ENCODE measurements at regions not wholly inside any gene's neighbourhood (a gene's known extent, or its start where the extent isn't known, plus 50 kb on each side); places are given as distances from the start of the nearest gene placed in this dataset.

DNA sequence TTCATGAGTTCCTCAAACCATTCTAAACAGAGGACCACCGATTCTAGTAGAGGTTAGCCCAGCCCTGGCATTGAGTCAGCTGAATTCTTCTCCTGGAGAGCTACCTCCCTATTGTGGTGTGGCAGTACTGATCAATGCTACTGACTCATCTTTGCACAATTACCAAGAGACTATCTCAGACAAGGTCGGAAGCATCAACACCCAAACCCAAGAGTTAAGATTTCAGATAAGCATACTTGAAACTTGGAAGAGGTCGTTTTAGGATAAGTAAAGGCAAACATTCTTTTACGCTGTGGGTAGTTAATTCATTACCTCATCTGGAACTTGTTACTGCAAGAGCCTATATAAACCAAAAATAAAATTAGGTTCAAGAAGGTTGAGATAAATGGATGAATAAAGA, 154.6 kb upstream of the NRBF2 start:
- TF ChIP-seq CTCF (IDR thresholded peaks at IDR 0.05; ENCODE audit: poor library complexity) = no peak
- no peak for TF ChIP-seq EZH2 (IDR thresholded peaks at IDR 0.05; ENCODE audit: borderline replicate concordance)
- TF ChIP-seq EZH2phosphoT487 (IDR thresholded peaks at IDR 0.05; ENCODE audit: low read depth, severe bottlenecking, unreplicated experiment) = no peak

Measured in hepatocyte (in vitro differentiated cells).